ENCODE measurements at regions not wholly inside any gene's neighbourhood (a gene's known extent, or its start where the extent isn't known, plus 50 kb on each side); places are given as distances from the start of the nearest gene placed in this dataset.

DNA sequence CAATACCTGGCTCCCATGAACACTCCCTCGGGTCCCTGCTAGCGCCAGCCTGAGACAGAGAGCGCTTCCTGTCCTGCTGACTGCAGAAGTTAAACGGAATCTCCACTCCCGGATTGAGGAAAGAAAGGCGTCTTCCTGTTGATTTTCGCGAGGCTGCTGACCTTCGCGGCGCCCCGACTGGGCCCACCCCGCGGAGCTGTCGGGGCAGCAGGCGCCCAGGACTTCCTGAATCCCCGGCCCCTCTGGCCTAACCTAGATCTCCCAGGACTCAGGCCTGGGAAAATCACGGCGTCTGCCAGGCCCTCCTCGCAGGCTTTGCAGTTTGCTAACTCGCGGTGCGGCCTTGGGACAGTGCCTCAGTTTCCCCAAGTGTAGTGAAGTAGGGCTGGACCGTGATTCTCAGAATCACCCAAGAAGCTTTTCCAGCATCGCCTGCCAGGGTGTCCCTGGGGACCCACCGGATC, 108.8 kb downstream of the KCTD15 start:
- DNase-seq (ENCODE audit: low spot score): no peak
- peak overlapping the region; percentile 23 for H3K4me3 ChIP-seq (ENCODE audit: low read depth, low read length, poor library complexity, severe bottlenecking)
- TF ChIP-seq EZH2 (IDR thresholded peaks at IDR 0.05; ENCODE audit: borderline replicate concordance, low read depth, low read length, poor library complexity, severe bottlenecking): peak; percentile 76
- TF ChIP-seq, protein P1, sequence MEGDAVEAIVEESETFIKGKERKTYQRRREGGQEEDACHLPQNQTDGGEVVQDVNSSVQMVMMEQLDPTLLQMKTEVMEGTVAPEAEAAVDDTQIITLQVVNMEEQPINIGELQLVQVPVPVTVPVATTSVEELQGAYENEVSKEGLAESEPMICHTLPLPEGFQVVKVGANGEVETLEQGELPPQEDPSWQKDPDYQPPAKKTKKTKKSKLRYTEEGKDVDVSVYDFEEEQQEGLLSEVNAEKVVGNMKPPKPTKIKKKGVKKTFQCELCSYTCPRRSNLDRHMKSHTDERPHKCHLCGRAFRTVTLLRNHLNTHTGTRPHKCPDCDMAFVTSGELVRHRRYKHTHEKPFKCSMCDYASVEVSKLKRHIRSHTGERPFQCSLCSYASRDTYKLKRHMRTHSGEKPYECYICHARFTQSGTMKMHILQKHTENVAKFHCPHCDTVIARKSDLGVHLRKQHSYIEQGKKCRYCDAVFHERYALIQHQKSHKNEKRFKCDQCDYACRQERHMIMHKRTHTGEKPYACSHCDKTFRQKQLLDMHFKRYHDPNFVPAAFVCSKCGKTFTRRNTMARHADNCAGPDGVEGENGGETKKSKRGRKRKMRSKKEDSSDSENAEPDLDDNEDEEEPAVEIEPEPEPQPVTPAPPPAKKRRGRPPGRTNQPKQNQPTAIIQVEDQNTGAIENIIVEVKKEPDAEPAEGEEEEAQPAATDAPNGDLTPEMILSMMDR (conservative IDR thresholded peaks at IDR 0.05; ENCODE audit: low read depth, low read length): no peak
- H3K27ac ChIP-seq (ENCODE audit: low read depth, low read length, poor library complexity, severe bottlenecking): no peak overlapping the region
- ChIA-PET CTCF (no interaction called here), POLR2A (ENCODE audit: low non-redundant PET) (interaction anchor here (0.6 kb wide), 1 partner anchor 109 kb away, joined by 4 read pairs; no protein-coding TSS in a partner anchor)
- no peaks in the 10 kb centered on the region for H3K4me1 ChIP-seq (ENCODE audit: insufficient read depth, low read length, poor library complexity, severe bottlenecking)
- no peaks in the 10 kb centered on the region for H3K36me3 ChIP-seq (ENCODE audit: insufficient read depth, low read length, poor library complexity, severe bottlenecking)
- peaks cover 60% of the 10 kb centered on the region for H3K27me3 ChIP-seq (replicated peaks; ENCODE audit: insufficient read depth, low read depth, low read length, poor library complexity)
- intact Hi-C loops (cut with micrococcal nuclease; ENCODE audit: unreplicated experiment): no loop called here
- H3K9me3 ChIP-seq (ENCODE audit: low read depth, low read length, poor library complexity, severe bottlenecking): no peaks in the 10 kb centered on the region
- no TSS peak for BruUV-seq (replicated peaks)

DNA sequence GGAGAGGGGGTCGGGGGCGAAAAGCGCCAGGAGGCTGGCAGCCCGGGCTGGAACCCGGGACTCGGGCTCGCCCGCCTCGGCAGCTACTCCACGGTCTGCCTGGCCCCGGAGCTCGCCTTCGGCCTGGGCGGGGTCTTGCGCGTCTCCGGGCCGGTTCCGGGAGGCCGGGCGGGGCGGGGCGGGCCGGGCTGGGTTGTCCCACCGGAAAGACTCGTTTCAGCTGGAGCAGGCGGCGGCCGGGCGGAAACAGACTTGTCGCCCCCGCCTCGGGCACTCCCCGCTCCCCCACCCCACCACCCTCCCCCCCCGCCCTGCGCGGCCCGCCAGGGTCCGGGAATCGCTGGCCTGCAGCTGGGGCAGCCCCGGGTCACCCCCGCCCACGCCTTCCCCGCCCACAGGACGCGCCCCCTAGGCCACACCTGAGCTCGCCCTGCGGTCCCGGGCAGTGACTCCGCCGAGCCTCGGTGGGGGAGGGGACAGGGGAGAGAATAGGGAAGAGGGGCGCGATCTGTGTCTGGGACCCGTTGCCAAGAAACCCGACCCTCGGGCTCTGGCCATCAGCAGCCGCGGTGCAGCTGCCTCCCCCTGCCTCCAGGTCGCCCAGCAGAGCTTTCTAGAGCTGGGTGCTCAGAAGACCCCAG, 109.4 kb downstream of the KCTD15 start:
- H3K27ac ChIP-seq (ENCODE audit: low read depth, low read length, poor library complexity, severe bottlenecking): no peak overlapping the region
- H3K27me3 ChIP-seq (replicated peaks; ENCODE audit: insufficient read depth, low read depth, low read length, poor library complexity): peaks cover 66% of the 10 kb centered on the region
- intact Hi-C loops (cut with micrococcal nuclease; ENCODE audit: unreplicated experiment): no loop called here
- no peaks in the 10 kb centered on the region for H3K9me3 ChIP-seq (ENCODE audit: low read depth, low read length, poor library complexity, severe bottlenecking)
- ChIA-PET POLR2A (ENCODE audit: low non-redundant PET) (no interaction called here), CTCF (no interaction called here)
- H3K4me1 ChIP-seq (ENCODE audit: insufficient read depth, low read length, poor library complexity, severe bottlenecking): no peaks in the 10 kb centered on the region
- TF ChIP-seq EZH2 (IDR thresholded peaks at IDR 0.05; ENCODE audit: borderline replicate concordance, low read depth, low read length, poor library complexity, severe bottlenecking): no peak
- TF ChIP-seq, protein P1 (conservative IDR thresholded peaks at IDR 0.05; ENCODE audit: low read depth, low read length): no peak
- H3K36me3 ChIP-seq (ENCODE audit: insufficient read depth, low read length, poor library complexity, severe bottlenecking): no peaks in the 10 kb centered on the region
- BruUV-seq (replicated peaks): no TSS peak
- no peak for DNase-seq (ENCODE audit: low spot score)
- peak overlapping the region; percentile 23 for H3K4me3 ChIP-seq (ENCODE audit: low read depth, low read length, poor library complexity, severe bottlenecking)

DNA sequence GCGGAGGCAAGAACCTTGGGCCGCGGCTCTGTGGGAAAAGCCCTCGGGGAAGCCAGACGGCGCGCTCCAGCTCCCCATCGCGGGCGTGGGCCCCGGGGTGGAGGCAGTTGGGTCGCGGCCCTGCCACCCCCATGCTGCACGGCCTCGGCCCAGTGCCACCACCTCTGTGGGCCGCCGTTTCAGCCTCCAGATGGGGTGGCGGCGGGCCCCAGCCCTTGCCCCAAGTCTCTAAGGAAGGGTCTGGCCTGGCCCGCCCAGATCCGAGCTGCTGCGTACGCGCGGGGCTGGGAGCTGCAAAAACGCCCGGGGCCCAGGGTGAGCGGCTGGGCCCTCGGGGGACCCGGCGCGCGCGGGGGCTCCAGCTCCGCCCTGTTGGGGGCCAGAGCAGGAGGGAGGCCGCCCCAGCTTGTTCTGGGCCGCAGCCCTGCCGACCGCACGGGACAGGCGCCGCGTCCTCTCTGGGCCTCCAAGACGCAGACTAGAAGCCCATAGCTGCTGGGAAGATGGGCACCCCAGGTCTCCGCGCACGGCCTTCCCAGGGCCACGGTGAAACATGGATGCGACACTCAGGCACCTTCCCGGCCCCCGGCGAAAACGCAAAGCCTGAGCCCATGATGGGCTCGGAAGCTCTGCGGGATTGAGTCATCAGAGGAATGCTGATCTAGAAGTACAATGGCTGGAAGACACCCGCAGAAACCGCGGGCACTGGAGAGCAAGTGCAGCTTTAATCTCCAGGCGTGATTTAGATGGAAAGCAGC, 110.1 kb downstream of the KCTD15 start:
- Histone ChIP-seq H3K27ac (ENCODE audit: low read depth, low read length, poor library complexity, severe bottlenecking) (no peak overlapping the region), H3K27me3 (replicated peaks; ENCODE audit: insufficient read depth, low read depth, low read length, poor library complexity) (peaks cover 73% of the 10 kb centered on the region), H3K36me3 (ENCODE audit: insufficient read depth, low read length, poor library complexity, severe bottlenecking) (no peaks in the 10 kb centered on the region), H3K9me3 (ENCODE audit: low read depth, low read length, poor library complexity, severe bottlenecking) (no peaks in the 10 kb centered on the region), H3K4me3 (ENCODE audit: low read depth, low read length, poor library complexity, severe bottlenecking) (no peak overlapping the region), H3K4me1 (ENCODE audit: insufficient read depth, low read length, poor library complexity, severe bottlenecking) (no peaks in the 10 kb centered on the region)
- CTCF ChIA-PET: no interaction called here
- POLR2A ChIA-PET (ENCODE audit: low non-redundant PET): no interaction called here
- DNase-seq (ENCODE audit: low spot score): peak; percentile 11
- intact Hi-C loops (cut with micrococcal nuclease; ENCODE audit: unreplicated experiment): no loop called here
- peak; percentile 77 for TF ChIP-seq EZH2 (IDR thresholded peaks at IDR 0.05; ENCODE audit: borderline replicate concordance, low read depth, low read length, poor library complexity, severe bottlenecking)
- TF ChIP-seq, protein P1 (conservative IDR thresholded peaks at IDR 0.05; ENCODE audit: low read depth, low read length): no peak
- no TSS peak for BruUV-seq (replicated peaks)

All from A673 (cell line).